GM23338 (cell line): ENCODE measurements at regions not wholly inside any gene's neighbourhood (a gene's known extent, or its start where the extent isn't known, plus 50 kb on each side); places are given as distances from the start of the nearest gene placed in this dataset.

ENCODE experiments used
- ATAC-seq: fragments of 200-7000 bp; cut with Tn5 transposase; 3 replicates; pipeline ENCODE4 v1.9.1; 2020
- DNase-seq: peaks from one replicate; pipeline ENCODE4 v3.0.0-alpha.2; 2015; ENCODE audit warnings: low spot score
- H2AFZ ChIP-seq: fragments of 200-600 bp; sonication (generic); 2 replicates; pipeline ENCODE4 v1.8.0; 2016; ENCODE audit warnings: antibody characterized with exemption, mild to moderate bottlenecking, moderate library complexity
- H3F3A ChIP-seq: fragments of 200-600 bp; sonication (generic); replicated peaks from 2 replicates; pipeline ENCODE4 v1.8.0; 2017; ENCODE audit warnings: antibody characterized with exemption, mixed run types, low read depth
- H3K27ac ChIP-seq: fragments of 200-600 bp; sonication (generic); 2 replicates; pipeline ENCODE4 v1.6.1; 2016; ENCODE audit warnings: low read depth
- H3K27me3 ChIP-seq: fragments of 200-600 bp; sonication (generic); 2 replicates; pipeline ENCODE4 v1.8.0; 2016; ENCODE audit warnings: mild to moderate bottlenecking, mixed run types, moderate library complexity; ENCODE audit not compliant: insufficient read depth
- H3K36me3 ChIP-seq: fragments of 200-600 bp; sonication (generic); 2 replicates; pipeline ENCODE4 v1.8.0; 2016; ENCODE audit warnings: mild to moderate bottlenecking; ENCODE audit not compliant: insufficient read depth
- H3K4me1 ChIP-seq: fragments of 200-600 bp; sonication (generic); 2 replicates; pipeline ENCODE4 v1.8.0; 2016; ENCODE audit warnings: mild to moderate bottlenecking, moderate library complexity; ENCODE audit not compliant: insufficient read depth
- H3K4me2 ChIP-seq: fragments of 200-600 bp; sonication (generic); 2 replicates; pipeline ENCODE4 v1.7.1; 2017; ENCODE audit warnings: mixed run types
- H3K4me3 ChIP-seq: fragments of 200-600 bp; sonication (generic); 2 replicates; pipeline ENCODE4 v1.6.1; 2016; ENCODE audit warnings: mixed run types
- H3K79me2 ChIP-seq: fragments of 200-600 bp; sonication (generic); replicated peaks from 2 replicates; pipeline ENCODE4 v1.8.0; 2017; ENCODE audit warnings: mild to moderate bottlenecking; ENCODE audit not compliant: insufficient read depth
- H3K9me2 ChIP-seq: fragments of 200-600 bp; sonication (generic); 2 replicates; pipeline ENCODE4 v1.8.0; 2017; ENCODE audit not compliant: insufficient read depth
- H4K20me1 ChIP-seq: fragments of 200-600 bp; sonication (generic); replicated peaks from 2 replicates; pipeline ENCODE4 v1.8.0; 2017; ENCODE audit warnings: mild to moderate bottlenecking; ENCODE audit not compliant: insufficient read depth
- H3K27ac Mint-ChIP-seq: 2 replicates; pipeline ENCODE4 v1.8.0; 2020; ENCODE audit warnings: inconsistent platforms, mild to moderate bottlenecking, moderate library complexity, mixed read lengths
- H3K27me3 Mint-ChIP-seq: 3 replicates; pipeline ENCODE4 v1.8.0; 2022; ENCODE audit warnings: low read depth, mild to moderate bottlenecking, moderate library complexity, mixed read lengths, inconsistent platforms; ENCODE audit not compliant: insufficient read depth, poor library complexity
- H3K36me3 Mint-ChIP-seq: 3 replicates; pipeline ENCODE4 v1.8.0; 2021; ENCODE audit warnings: low read depth, mild to moderate bottlenecking, inconsistent platforms, moderate library complexity, mixed read lengths
- H3K4me1 Mint-ChIP-seq: 3 replicates; pipeline ENCODE4 v1.8.0; 2020; ENCODE audit warnings: mild to moderate bottlenecking, inconsistent platforms, mixed read lengths
- H3K4me3 Mint-ChIP-seq: 3 replicates; pipeline ENCODE4 v1.8.0; 2021; ENCODE audit warnings: moderate library complexity, mild to moderate bottlenecking, inconsistent platforms, mixed read lengths
- H3K9me3 Mint-ChIP-seq: 3 replicates; pipeline ENCODE4 v1.8.0; 2020; ENCODE audit warnings: moderate library complexity, mild to moderate bottlenecking, inconsistent platforms, mixed read lengths
- CREB1 ChIP-seq: fragments of 250-450 bp; sonication (Bioruptor Pico); IDR thresholded peaks from 2 replicates; pipeline ENCODE4 v1.5.0; 2020; ENCODE audit warnings: low read depth, mild to moderate bottlenecking, moderate library complexity
- ETS1 ChIP-seq: IDR thresholded peaks from 2 replicates; pipeline ENCODE4 v1.6.1; 2016; ENCODE audit warnings: antibody characterized with exemption
- JUNB ChIP-seq: IDR thresholded peaks from one replicate; pipeline ENCODE4 v1.6.1; 2016; ENCODE audit warnings: antibody characterized with exemption; ENCODE audit not compliant: unreplicated experiment
- POLR2AphosphoS5 ChIP-seq: IDR thresholded peaks from 2 replicates; pipeline ENCODE4 v1.6.1; 2016; ENCODE audit warnings: antibody characterized with exemption, low read depth
- STAT1 ChIP-seq: IDR thresholded peaks from one replicate; pipeline ENCODE4 v1.6.1; 2016; ENCODE audit warnings: antibody characterized with exemption; ENCODE audit not compliant: unreplicated experiment
- ZNF114 ChIP-seq: fragments of 250-450 bp; sonication (Bioruptor Pico); IDR thresholded peaks from 2 replicates; pipeline ENCODE4 v1.5.0; 2020; ENCODE audit warnings: mild to moderate bottlenecking, moderate library complexity
- ZNF331 ChIP-seq: fragments of 250-450 bp; sonication (Bioruptor Pico); IDR thresholded peaks from 2 replicates; pipeline ENCODE4 v1.5.0; 2020; ENCODE audit warnings: low read depth, mild to moderate bottlenecking, moderate library complexity
- ZNF462 ChIP-seq: fragments of 250-450 bp; sonication (Bioruptor Pico); IDR thresholded peaks from 2 replicates; pipeline ENCODE4 v1.5.0; 2020; ENCODE audit warnings: mild to moderate bottlenecking, moderate library complexity
- TF ChIP-seq, protein P1 (sequence below): IDR thresholded peaks from one replicate; pipeline ENCODE4 v1.6.1; 2018; ENCODE audit warnings: antibody characterized with exemption; ENCODE audit not compliant: unreplicated experiment
- TF ChIP-seq, protein P2 (sequence below), 2 experiments: fragments of 200-600 bp in 1 of 2; sonication (generic) in 1 of 2; conservative IDR thresholded peaks; 2 replicates each; pipeline versions ENCODE4 v1.5.1 to v1.6.1; 2016 to 2017; ENCODE audit warnings: antibody characterized with exemption in 2 of 2, low read depth in 2 of 2, mild to moderate bottlenecking in 2 of 2, moderate library complexity in 1 of 2

DNA sequence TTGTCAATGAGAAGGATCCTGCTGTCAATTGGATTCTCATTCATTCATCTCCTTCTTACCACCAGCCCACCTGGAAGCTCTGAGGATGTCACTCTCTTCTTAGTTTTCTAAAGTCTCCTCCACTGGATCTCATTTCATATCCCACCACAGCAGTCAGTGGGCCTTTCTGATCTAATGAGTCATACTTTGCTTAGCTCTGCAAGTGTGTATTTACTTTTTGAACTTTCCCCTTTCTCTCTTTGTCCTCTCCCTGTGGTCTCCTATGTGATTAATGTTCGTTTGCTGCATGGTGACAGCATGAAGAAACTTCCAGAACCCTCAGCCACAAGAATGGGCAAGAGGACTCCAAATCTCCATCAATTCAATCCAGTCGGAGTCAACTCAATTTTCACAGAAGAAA lies 63.6 kb upstream of the SYNDIG1 start:
- Histone ChIP-seq H3K9me2 (0 out of 2 replicates have a peak, but pooled peaks cover 5% of the 10 kb centered on the region), H3K4me1 (no peaks in the 10 kb centered on the region), H3K79me2 (no peaks in the 10 kb centered on the region), H3K27me3 (no peaks in the 10 kb centered on the region), H3F3A (no peaks in the 10 kb centered on the region), H3K4me3 (no peak overlapping the region), H3K4me2 (no peak overlapping the region), H3K36me3 (no peaks in the 10 kb centered on the region), H2AFZ (peak overlapping the region; percentile 76; the same call in 1 of the 2 replicates), H4K20me1 (no peaks in the 10 kb centered on the region), H3K27ac (no peak overlapping the region)
- Mint-ChIP-seq H3K36me3 (no peaks in the 10 kb centered on the region), H3K9me3 (no peaks in the 10 kb centered on the region; the same call in 1 of the 3 replicates), H3K4me1 (no peaks in the 10 kb centered on the region), H3K27ac (no peak overlapping the region), H3K4me3 (no peak overlapping the region), H3K27me3 (no peaks in the 10 kb centered on the region)
- ATAC-seq = no peak
- no peak for DNase-seq
- no peak for TF ChIP-seq ZNF331 (CRISPR knock-in tag)
- no peak for TF ChIP-seq ZNF114 (CRISPR knock-in tag)
- no peak for TF ChIP-seq POLR2AphosphoS5
- TF ChIP-seq, protein P1, sequence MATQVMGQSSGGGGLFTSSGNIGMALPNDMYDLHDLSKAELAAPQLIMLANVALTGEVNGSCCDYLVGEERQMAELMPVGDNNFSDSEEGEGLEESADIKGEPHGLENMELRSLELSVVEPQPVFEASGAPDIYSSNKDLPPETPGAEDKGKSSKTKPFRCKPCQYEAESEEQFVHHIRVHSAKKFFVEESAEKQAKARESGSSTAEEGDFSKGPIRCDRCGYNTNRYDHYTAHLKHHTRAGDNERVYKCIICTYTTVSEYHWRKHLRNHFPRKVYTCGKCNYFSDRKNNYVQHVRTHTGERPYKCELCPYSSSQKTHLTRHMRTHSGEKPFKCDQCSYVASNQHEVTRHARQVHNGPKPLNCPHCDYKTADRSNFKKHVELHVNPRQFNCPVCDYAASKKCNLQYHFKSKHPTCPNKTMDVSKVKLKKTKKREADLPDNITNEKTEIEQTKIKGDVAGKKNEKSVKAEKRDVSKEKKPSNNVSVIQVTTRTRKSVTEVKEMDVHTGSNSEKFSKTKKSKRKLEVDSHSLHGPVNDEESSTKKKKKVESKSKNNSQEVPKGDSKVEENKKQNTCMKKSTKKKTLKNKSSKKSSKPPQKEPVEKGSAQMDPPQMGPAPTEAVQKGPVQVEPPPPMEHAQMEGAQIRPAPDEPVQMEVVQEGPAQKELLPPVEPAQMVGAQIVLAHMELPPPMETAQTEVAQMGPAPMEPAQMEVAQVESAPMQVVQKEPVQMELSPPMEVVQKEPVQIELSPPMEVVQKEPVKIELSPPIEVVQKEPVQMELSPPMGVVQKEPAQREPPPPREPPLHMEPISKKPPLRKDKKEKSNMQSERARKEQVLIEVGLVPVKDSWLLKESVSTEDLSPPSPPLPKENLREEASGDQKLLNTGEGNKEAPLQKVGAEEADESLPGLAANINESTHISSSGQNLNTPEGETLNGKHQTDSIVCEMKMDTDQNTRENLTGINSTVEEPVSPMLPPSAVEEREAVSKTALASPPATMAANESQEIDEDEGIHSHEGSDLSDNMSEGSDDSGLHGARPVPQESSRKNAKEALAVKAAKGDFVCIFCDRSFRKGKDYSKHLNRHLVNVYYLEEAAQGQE = no peak
- no peak for TF ChIP-seq JUNB

GRCh38 chr20:24403406-24403805 lies 66.0 kb upstream of the SYNDIG1 start:
- H3K4me3 ChIP-seq = no peak overlapping the region
- ATAC-seq = no peak
- H4K20me1 ChIP-seq = no peaks in the 10 kb centered on the region
- Mint-ChIP-seq H3K27me3 (no peaks in the 10 kb centered on the region), H3K4me1 (no peaks in the 10 kb centered on the region), H3K27ac (no peak overlapping the region), H3K36me3 (peaks cover under 1% of the 10 kb centered on the region; the same call in 1 of the 3 replicates), H3K4me3 (no peak overlapping the region), H3K9me3 (peaks cover 6% of the 10 kb centered on the region; the same call in 2 of the 3 replicates)
- H3K79me2 ChIP-seq = no peaks in the 10 kb centered on the region
- H3K27ac ChIP-seq = no peak overlapping the region
- no peaks in the 10 kb centered on the region for H3K4me1 ChIP-seq
- no peak overlapping the region for H3K4me2 ChIP-seq
- DNase-seq = no peak
- 0 out of 2 replicates have a peak, but pooled peaks cover 5% of the 10 kb centered on the region for H3K9me2 ChIP-seq
- no peaks in the 10 kb centered on the region for H3K27me3 ChIP-seq
- no peak overlapping the region for H2AFZ ChIP-seq
- no peaks in the 10 kb centered on the region for H3F3A ChIP-seq
- no peaks in the 10 kb centered on the region for H3K36me3 ChIP-seq
- TF ChIP-seq, protein P2, sequence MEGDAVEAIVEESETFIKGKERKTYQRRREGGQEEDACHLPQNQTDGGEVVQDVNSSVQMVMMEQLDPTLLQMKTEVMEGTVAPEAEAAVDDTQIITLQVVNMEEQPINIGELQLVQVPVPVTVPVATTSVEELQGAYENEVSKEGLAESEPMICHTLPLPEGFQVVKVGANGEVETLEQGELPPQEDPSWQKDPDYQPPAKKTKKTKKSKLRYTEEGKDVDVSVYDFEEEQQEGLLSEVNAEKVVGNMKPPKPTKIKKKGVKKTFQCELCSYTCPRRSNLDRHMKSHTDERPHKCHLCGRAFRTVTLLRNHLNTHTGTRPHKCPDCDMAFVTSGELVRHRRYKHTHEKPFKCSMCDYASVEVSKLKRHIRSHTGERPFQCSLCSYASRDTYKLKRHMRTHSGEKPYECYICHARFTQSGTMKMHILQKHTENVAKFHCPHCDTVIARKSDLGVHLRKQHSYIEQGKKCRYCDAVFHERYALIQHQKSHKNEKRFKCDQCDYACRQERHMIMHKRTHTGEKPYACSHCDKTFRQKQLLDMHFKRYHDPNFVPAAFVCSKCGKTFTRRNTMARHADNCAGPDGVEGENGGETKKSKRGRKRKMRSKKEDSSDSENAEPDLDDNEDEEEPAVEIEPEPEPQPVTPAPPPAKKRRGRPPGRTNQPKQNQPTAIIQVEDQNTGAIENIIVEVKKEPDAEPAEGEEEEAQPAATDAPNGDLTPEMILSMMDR (conservative IDR thresholded peaks at IDR 0.05; ENCODE audit: low read depth in 2 of 2) = no peak
- TF ChIP-seq POLR2AphosphoS5 = no peak
- no peak for TF ChIP-seq CREB1
- TF ChIP-seq STAT1 = no peak
- no peak for TF ChIP-seq ZNF462 (CRISPR knock-in tag)
- no peak for TF ChIP-seq ETS1
